ENCODE measurements at regions not wholly inside any gene's neighbourhood (a gene's known extent, or its start where the extent isn't known, plus 50 kb on each side); places are given as distances from the start of the nearest gene placed in this dataset.

- TF ChIP-seq FOXP2 (optimal IDR thresholded peaks at IDR 0.05; ENCODE audit: borderline replicate concordance, extremely low read depth, extremely low read length, insufficient read depth) (no peak), POLR2AphosphoS5 (IDR thresholded peaks at IDR 0.05; ENCODE audit: low read depth, low read length) (no peak), TAF1 (IDR thresholded peaks at IDR 0.05; ENCODE audit: borderline replicate concordance, insufficient read depth, low read length) (no peak)
- TF ChIP-seq, protein P1, sequence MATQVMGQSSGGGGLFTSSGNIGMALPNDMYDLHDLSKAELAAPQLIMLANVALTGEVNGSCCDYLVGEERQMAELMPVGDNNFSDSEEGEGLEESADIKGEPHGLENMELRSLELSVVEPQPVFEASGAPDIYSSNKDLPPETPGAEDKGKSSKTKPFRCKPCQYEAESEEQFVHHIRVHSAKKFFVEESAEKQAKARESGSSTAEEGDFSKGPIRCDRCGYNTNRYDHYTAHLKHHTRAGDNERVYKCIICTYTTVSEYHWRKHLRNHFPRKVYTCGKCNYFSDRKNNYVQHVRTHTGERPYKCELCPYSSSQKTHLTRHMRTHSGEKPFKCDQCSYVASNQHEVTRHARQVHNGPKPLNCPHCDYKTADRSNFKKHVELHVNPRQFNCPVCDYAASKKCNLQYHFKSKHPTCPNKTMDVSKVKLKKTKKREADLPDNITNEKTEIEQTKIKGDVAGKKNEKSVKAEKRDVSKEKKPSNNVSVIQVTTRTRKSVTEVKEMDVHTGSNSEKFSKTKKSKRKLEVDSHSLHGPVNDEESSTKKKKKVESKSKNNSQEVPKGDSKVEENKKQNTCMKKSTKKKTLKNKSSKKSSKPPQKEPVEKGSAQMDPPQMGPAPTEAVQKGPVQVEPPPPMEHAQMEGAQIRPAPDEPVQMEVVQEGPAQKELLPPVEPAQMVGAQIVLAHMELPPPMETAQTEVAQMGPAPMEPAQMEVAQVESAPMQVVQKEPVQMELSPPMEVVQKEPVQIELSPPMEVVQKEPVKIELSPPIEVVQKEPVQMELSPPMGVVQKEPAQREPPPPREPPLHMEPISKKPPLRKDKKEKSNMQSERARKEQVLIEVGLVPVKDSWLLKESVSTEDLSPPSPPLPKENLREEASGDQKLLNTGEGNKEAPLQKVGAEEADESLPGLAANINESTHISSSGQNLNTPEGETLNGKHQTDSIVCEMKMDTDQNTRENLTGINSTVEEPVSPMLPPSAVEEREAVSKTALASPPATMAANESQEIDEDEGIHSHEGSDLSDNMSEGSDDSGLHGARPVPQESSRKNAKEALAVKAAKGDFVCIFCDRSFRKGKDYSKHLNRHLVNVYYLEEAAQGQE (IDR thresholded peaks at IDR 0.05; ENCODE audit: insufficient read depth in 1 of 2, low read depth in 2 of 2, low read length in 2 of 2) = no peak
Measured at GRCh38 chr5:98624145-98624880, 149.2 kb upstream of the RGMB start.
